Vagina (tissue), 2 donors: ENCODE measurements at regions not wholly inside any gene's neighbourhood (a gene's known extent, or its start where the extent isn't known, plus 50 kb on each side); places are given as distances from the start of the nearest gene placed in this dataset.

Experiments
- CTCF ChIP-seq, 3 experiments: fragments of 450-650 bp in 2 of 3; fragments of 200-600 bp in 1 of 3; sonication (generic) in 1 of 3; IDR thresholded peaks; one replicate each; pipeline ENCODE4 v1.5.1; 2017 to 2019; ENCODE audit warnings: antibody characterized with exemption in 3 of 3, mild to moderate bottlenecking in 2 of 3, moderate library complexity in 2 of 3
- POLR2A ChIP-seq, 2 donors: fragments of 450-650 bp; IDR thresholded peaks; one replicate each; pipeline ENCODE4 v1.6.1; 2017; ENCODE audit warnings: antibody characterized with exemption in 2 of 2, mild to moderate bottlenecking in 2 of 2, moderate library complexity in 2 of 2
- POLR2AphosphoS5 ChIP-seq, 2 donors: sonication (generic); formaldehyde crosslinking; IDR thresholded peaks; one replicate each; pipeline ENCODE4 v1.9.0; 2017; ENCODE audit warnings: antibody characterized with exemption in 2 of 2, mild to moderate bottlenecking in 2 of 2, low read depth in 1 of 2; ENCODE audit not compliant: insufficient read depth in 1 of 2

GRCh38 chr2:129610766-129611165 lies 368.7 kb upstream of the RAB6C start:
- no peak for TF ChIP-seq CTCF (IDR thresholded peaks at IDR 0.05)
- TF ChIP-seq POLR2AphosphoS5 (IDR thresholded peaks at IDR 0.05; ENCODE audit: insufficient read depth in 1 of 2, low read depth in 1 of 2), result no peak
- no peak for TF ChIP-seq POLR2A (IDR thresholded peaks at IDR 0.05)
